GM12875 (cell line): ENCODE measurements at regions not wholly inside any gene's neighbourhood (a gene's known extent, or its start where the extent isn't known, plus 50 kb on each side); places are given as distances from the start of the nearest gene placed in this dataset.

Experiments
- H3K4me3 ChIP-seq: one replicate; pipeline ENCODE4 v1.5.1; 2011; ENCODE audit warnings: low read depth, low read length, control low read depth
- CTCF ChIP-seq: IDR thresholded peaks from 2 replicates; pipeline ENCODE4 v1.5.1; 2011; ENCODE audit warnings: low read depth, mild to moderate bottlenecking, control low read depth, inconsistent platforms, low read length, moderate library complexity, borderline replicate concordance; ENCODE audit not compliant: insufficient read depth

GRCh38 chr2:150135223-150135883 is 352.1 kb downstream of the RND3 start:
- H3K4me3 ChIP-seq: no peak overlapping the region
- TF ChIP-seq CTCF: no peak

GRCh38 chr2:150134223-150134857 is 353.1 kb downstream of the RND3 start:
- H3K4me3 ChIP-seq: no peak overlapping the region
- no peak for TF ChIP-seq CTCF

- H3K4me3 ChIP-seq: no peak overlapping the region
- TF ChIP-seq CTCF: no peak
Measured at GRCh38 chr2:150133623-150134022, 353.8 kb downstream of the RND3 start.

- no peak overlapping the region for H3K4me3 ChIP-seq
- no peak for TF ChIP-seq CTCF
Measured at GRCh38 chr2:150129921-150130575, 357.4 kb downstream of the RND3 start.

GRCh38 chr2:150127995-150128394 is 359.5 kb downstream of the RND3 start:
- no peak for TF ChIP-seq CTCF
- no peak overlapping the region for H3K4me3 ChIP-seq

GRCh38 chr2:150127346-150127990 is 360.0 kb downstream of the RND3 start:
- TF ChIP-seq CTCF: no peak
- H3K4me3 ChIP-seq: no peak overlapping the region
